ENCODE measurements at regions not wholly inside any gene's neighbourhood (a gene's known extent, or its start where the extent isn't known, plus 50 kb on each side); places are given as distances from the start of the nearest gene placed in this dataset.

DNA sequence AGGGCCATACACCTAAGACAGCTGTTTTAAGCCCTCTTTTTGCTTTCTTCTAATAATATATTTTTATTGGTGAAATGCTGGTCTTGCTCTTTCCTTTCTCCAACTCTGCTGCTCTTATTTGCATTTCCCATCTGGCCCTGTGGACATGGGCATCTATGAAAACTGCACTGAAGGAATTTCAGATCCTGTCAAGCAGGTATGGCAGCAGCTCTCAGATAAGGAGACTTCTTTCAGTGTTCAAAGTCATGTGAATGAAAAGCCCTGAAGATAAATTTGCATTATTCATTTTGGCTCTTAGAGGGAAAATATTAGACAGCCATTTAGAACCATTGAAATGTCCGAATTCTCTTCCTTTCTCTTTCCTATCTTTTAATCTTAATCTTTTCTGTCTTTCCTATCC is 668.0 kb upstream of the RIOK2 start:
- ATAC-seq (ENCODE audit: low read depth) (no peak), DNase-seq (no peak)
- no CpG with 5 or more reads among the region's 1 CpG for WGBS (ENCODE audit: insufficient coverage)
- Histone ChIP-seq H3K36me3 (replicated peaks in 1 of 2; ENCODE audit: control extremely low read depth in 1 of 2, control insufficient read depth in 1 of 2, extremely low read depth in 1 of 2, insufficient read depth in 2 of 2, low read length in 1 of 2) (no peaks in the 10 kb centered on the region), H4K20me1 (ENCODE audit: control insufficient read depth, insufficient read depth, low read length, poor library complexity, severe bottlenecking) (no peaks in the 10 kb centered on the region), H3K79me2 (ENCODE audit: control insufficient read depth, insufficient read depth, low read length) (no peaks in the 10 kb centered on the region), H3K9ac (ENCODE audit: low read length) (no peak overlapping the region), H3K4me2 (replicated peaks; ENCODE audit: low read depth, low read length, poor library complexity, severe bottlenecking) (no peak overlapping the region), H3K4me3 (ENCODE audit: control extremely low read depth in 1 of 5, extremely low read depth in 1 of 5, insufficient read depth in 1 of 5, low read depth in 2 of 5, low read length in 4 of 5) (no peak overlapping the region), H3K27ac (ENCODE audit: low read length in 2 of 2) (no peak overlapping the region), H3K4me1 (ENCODE audit: control insufficient read depth in 2 of 2, insufficient read depth in 2 of 2, low read length in 2 of 2) (no peaks in the 10 kb centered on the region), H3K27me3 (replicated peaks in 1 of 4; ENCODE audit: control extremely low read depth in 1 of 4, control insufficient read depth in 3 of 4, insufficient read depth in 4 of 4, low read length in 3 of 4) (no peaks in the 10 kb centered on the region), H3K9me3 (ENCODE audit: control extremely low read depth in 1 of 3, control insufficient read depth in 2 of 3, insufficient read depth in 1 of 3, low read length in 2 of 3) (peaks cover 0 to 13% (median 0%) of the 10 kb centered on the region in 3 donors), H2AFZ (ENCODE audit: insufficient read depth, low read depth, low read length, poor library complexity, severe bottlenecking) (no peak overlapping the region)
- CTCF ChIA-PET = no interaction called here
- Mint-ChIP-seq H3K9me3 (ENCODE audit: insufficient read depth) (no peaks in the 10 kb centered on the region), H3K27ac (no peak overlapping the region), H3K4me1 (no peaks in the 10 kb centered on the region), H3K27me3 (no peaks in the 10 kb centered on the region), H3K4me3 (no peak overlapping the region)
- intact Hi-C loops (cut with micrococcal nuclease) = no loop called here
- no peak for TF ChIP-seq EZH2 (IDR thresholded peaks at IDR 0.05; ENCODE audit: borderline replicate concordance, insufficient read depth, low read depth, low read length, poor library complexity, severe bottlenecking)
- TF ChIP-seq, protein P1, sequence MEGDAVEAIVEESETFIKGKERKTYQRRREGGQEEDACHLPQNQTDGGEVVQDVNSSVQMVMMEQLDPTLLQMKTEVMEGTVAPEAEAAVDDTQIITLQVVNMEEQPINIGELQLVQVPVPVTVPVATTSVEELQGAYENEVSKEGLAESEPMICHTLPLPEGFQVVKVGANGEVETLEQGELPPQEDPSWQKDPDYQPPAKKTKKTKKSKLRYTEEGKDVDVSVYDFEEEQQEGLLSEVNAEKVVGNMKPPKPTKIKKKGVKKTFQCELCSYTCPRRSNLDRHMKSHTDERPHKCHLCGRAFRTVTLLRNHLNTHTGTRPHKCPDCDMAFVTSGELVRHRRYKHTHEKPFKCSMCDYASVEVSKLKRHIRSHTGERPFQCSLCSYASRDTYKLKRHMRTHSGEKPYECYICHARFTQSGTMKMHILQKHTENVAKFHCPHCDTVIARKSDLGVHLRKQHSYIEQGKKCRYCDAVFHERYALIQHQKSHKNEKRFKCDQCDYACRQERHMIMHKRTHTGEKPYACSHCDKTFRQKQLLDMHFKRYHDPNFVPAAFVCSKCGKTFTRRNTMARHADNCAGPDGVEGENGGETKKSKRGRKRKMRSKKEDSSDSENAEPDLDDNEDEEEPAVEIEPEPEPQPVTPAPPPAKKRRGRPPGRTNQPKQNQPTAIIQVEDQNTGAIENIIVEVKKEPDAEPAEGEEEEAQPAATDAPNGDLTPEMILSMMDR (IDR thresholded peaks at IDR 0.05) = no peak
- POLR2A ChIA-PET = no interaction called here

DNA sequence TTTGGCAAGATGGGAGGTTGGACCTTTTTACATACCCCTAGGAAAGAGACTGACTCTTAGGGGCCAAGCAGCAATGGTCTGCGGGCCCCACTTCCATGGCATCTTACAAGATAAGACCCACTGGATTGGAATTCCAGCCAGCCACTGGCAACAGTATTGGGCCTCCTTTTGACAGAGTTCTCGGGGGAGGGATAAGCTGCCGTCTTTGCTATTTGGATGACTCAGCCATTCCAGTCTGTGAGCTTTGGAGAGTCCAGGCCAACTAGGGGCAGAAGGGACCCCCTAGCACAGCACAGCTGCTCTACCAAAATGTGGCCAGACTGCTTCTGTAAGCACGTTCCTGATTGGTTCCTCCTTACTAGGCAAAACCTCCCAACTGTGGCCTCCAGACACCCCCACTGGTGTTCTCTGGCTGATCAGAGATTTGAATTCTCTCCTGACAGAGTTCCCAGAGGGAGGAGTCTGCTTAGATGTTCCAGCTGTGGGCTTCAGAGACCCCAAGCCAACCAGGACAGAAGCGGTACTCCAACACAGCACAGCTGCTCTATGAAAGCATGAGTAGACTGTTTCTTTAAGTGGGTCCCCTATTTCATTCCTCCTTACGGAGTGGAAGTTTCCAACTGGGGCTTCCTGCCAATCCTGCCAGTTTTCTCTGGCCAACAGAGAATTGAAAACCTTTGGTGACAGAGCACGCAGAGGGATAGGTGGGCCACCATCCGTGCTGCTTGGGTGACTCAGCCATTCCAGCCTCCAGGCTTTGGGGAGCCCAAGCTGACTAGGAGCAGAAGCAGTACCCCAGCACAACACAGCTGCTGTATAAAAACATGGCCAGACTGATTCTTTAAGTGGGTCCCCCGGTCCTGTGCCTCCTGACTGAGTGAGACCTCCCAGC is 672.1 kb upstream of the RIOK2 start:
- POLR2A ChIA-PET = no interaction called here
- no peaks in the 10 kb centered on the region for H3K79me2 ChIP-seq (ENCODE audit: control insufficient read depth, insufficient read depth, low read length)
- H3K4me3 Mint-ChIP-seq = no peak overlapping the region
- H3K4me1 Mint-ChIP-seq = no peaks in the 10 kb centered on the region
- no peaks in the 10 kb centered on the region for H3K36me3 ChIP-seq (replicated peaks in 1 of 2; ENCODE audit: control extremely low read depth in 1 of 2, control insufficient read depth in 1 of 2, extremely low read depth in 1 of 2, insufficient read depth in 2 of 2, low read length in 1 of 2)
- H3K9me3 ChIP-seq (ENCODE audit: control extremely low read depth in 1 of 3, control insufficient read depth in 2 of 3, insufficient read depth in 1 of 3, low read length in 2 of 3) = peaks cover 0 to 13% (median 0%) of the 10 kb centered on the region in 3 donors
- H2AFZ ChIP-seq (ENCODE audit: insufficient read depth, low read depth, low read length, poor library complexity, severe bottlenecking) = no peak overlapping the region
- DNase-seq (no peak), ATAC-seq (ENCODE audit: low read depth) (no peak)
- H3K4me3 ChIP-seq (ENCODE audit: control extremely low read depth in 1 of 5, extremely low read depth in 1 of 5, insufficient read depth in 1 of 5, low read depth in 2 of 5, low read length in 4 of 5) = no peak overlapping the region
- no peak overlapping the region for H3K27ac Mint-ChIP-seq
- no peaks in the 10 kb centered on the region for H4K20me1 ChIP-seq (ENCODE audit: control insufficient read depth, insufficient read depth, low read length, poor library complexity, severe bottlenecking)
- no peak overlapping the region for H3K9ac ChIP-seq (ENCODE audit: low read length)
- intact Hi-C loops (cut with micrococcal nuclease) = no loop called here
- H3K4me1 ChIP-seq (ENCODE audit: control insufficient read depth in 2 of 2, insufficient read depth in 2 of 2, low read length in 2 of 2) = no peaks in the 10 kb centered on the region
- no peak overlapping the region for H3K27ac ChIP-seq (ENCODE audit: low read length in 2 of 2)
- H3K9me3 Mint-ChIP-seq (ENCODE audit: insufficient read depth) = peaks cover 2% of the 10 kb centered on the region
- H3K27me3 ChIP-seq (replicated peaks in 1 of 4; ENCODE audit: control extremely low read depth in 1 of 4, control insufficient read depth in 3 of 4, insufficient read depth in 4 of 4, low read length in 3 of 4) = no peaks in the 10 kb centered on the region
- CTCF ChIA-PET = no interaction called here
- no peaks in the 10 kb centered on the region for H3K27me3 Mint-ChIP-seq
- H3K4me2 ChIP-seq (replicated peaks; ENCODE audit: low read depth, low read length, poor library complexity, severe bottlenecking) = no peak overlapping the region
- TF ChIP-seq EZH2 (IDR thresholded peaks at IDR 0.05; ENCODE audit: borderline replicate concordance, insufficient read depth, low read depth, low read length, poor library complexity, severe bottlenecking) = no peak
- TF ChIP-seq, protein P1 (IDR thresholded peaks at IDR 0.05) = no peak
- 80% methylated on average over 7 of the region's 9 CpGs for WGBS (ENCODE audit: insufficient coverage)
